CD14-positive monocyte (primary cell): ENCODE measurements at regions not wholly inside any gene's neighbourhood (a gene's known extent, or its start where the extent isn't known, plus 50 kb on each side); places are given as distances from the start of the nearest gene placed in this dataset.

Experiments
- DNase-seq, 3 donors: peaks; one replicate each; pipeline ENCODE4 v3.0.0-alpha.2; 2011 to 2022
- H2AFZ ChIP-seq: 2 replicates; pipeline ENCODE4 v1.6.0; 2012; ENCODE audit warnings: mild to moderate bottlenecking, low read depth, low read length, inconsistent platforms; ENCODE audit not compliant: insufficient read depth, poor library complexity, severe bottlenecking
- H3K27ac ChIP-seq, 2 donors: 1 replicate in 1 of 2; 2 replicates in 1 of 2; pipeline ENCODE4 v1.5.1; 2012 to 2013; ENCODE audit warnings: low read length in 2 of 2, control low read depth in 1 of 2, inconsistent platforms in 1 of 2, low read depth in 1 of 2, mild to moderate bottlenecking in 1 of 2
- H3K27me3 ChIP-seq, 2 donors: one replicate each; pipeline versions ENCODE4 v1.6.0 to v1.6.1; 2011 to 2013; ENCODE audit warnings: low read length in 2 of 2; ENCODE audit not compliant: control insufficient read depth in 2 of 2, insufficient read depth in 2 of 2
- H3K36me3 ChIP-seq, 2 donors: replicated peaks in 1 of 2; 1 replicate in 1 of 2; 2 replicates in 1 of 2; pipeline versions ENCODE4 v1.5.1 to v1.6.1; 2012 to 2013; ENCODE audit warnings: low read length in 2 of 2, control low read depth in 1 of 2, inconsistent platforms in 1 of 2, mild to moderate bottlenecking in 1 of 2; ENCODE audit not compliant: insufficient read depth in 2 of 2, control insufficient read depth in 1 of 2
- H3K4me1 ChIP-seq, 2 donors: 1 replicate in 1 of 2; 2 replicates in 1 of 2; pipeline versions ENCODE4 v1.5.1 to v1.6.1; 2012 to 2013; ENCODE audit warnings: low read length in 2 of 2, control low read depth in 1 of 2, inconsistent platforms in 1 of 2, mild to moderate bottlenecking in 1 of 2, moderate library complexity in 1 of 2; ENCODE audit not compliant: insufficient read depth in 2 of 2, control insufficient read depth in 1 of 2
- H3K4me2 ChIP-seq: replicated peaks from 2 replicates; pipeline ENCODE3; 2012; ENCODE audit warnings: low read length, moderate library complexity, mild to moderate bottlenecking; ENCODE audit not compliant: poor library complexity, severe bottlenecking; ENCODE audit errors: extremely low read depth
- H3K4me3 ChIP-seq, 3 experiments: fragments of 200-600 bp in 1 of 3; sonication (generic) in 1 of 3; replicated peaks in 1 of 3; 1 replicate in 2 of 3; 2 replicates in 1 of 3; pipeline ENCODE4 v1.5.1; 2011 to 2013; ENCODE audit warnings: low read length in 3 of 3, mild to moderate bottlenecking in 3 of 3, control low read depth in 2 of 3, low read depth in 2 of 3, inconsistent platforms in 1 of 3, moderate library complexity in 1 of 3
- H3K79me2 ChIP-seq: 2 replicates; pipeline ENCODE4 v1.6.0; 2012; ENCODE audit warnings: mild to moderate bottlenecking, control low read depth, inconsistent platforms, low read length, moderate library complexity; ENCODE audit not compliant: insufficient read depth
- H3K9ac ChIP-seq: 2 replicates; pipeline ENCODE4 v1.6.0; 2017; ENCODE audit warnings: low read length, mild to moderate bottlenecking; ENCODE audit not compliant: insufficient read depth, poor library complexity, severe bottlenecking
- H3K9me3 ChIP-seq, 2 donors: replicated peaks in 1 of 2; 1 replicate in 1 of 2; 2 replicates in 1 of 2; pipeline versions ENCODE4 v1.5.1 to v1.6.1; 2012 to 2013; ENCODE audit warnings: low read length in 2 of 2, control low read depth in 1 of 2; ENCODE audit not compliant: control insufficient read depth in 1 of 2, insufficient read depth in 1 of 2
- H4K20me1 ChIP-seq: 2 replicates; pipeline ENCODE4 v1.6.0; 2012; ENCODE audit warnings: mild to moderate bottlenecking, low read length, control low read depth, moderate library complexity; ENCODE audit not compliant: insufficient read depth
- H3K27ac Mint-ChIP-seq, 7 donors: one replicate each; pipeline ENCODE4 v1.8.0; 2020; ENCODE audit warnings: mild to moderate bottlenecking in 7 of 7, mixed read lengths in 7 of 7, moderate library complexity in 6 of 7, inconsistent platforms in 2 of 7
- H3K27me3 Mint-ChIP-seq, 3 donors: one replicate each; pipeline ENCODE4 v1.8.0; 2021 to 2022; ENCODE audit warnings: low read depth in 3 of 3, mild to moderate bottlenecking in 3 of 3, mixed read lengths in 3 of 3, moderate library complexity in 3 of 3, inconsistent platforms in 1 of 3
- H3K36me3 Mint-ChIP-seq, 2 donors: one replicate each; pipeline ENCODE4 v1.8.0; 2020; ENCODE audit warnings: mixed read lengths in 2 of 2, inconsistent platforms in 1 of 2, mild to moderate bottlenecking in 1 of 2
- H3K4me1 Mint-ChIP-seq: one replicate; pipeline ENCODE4 v1.8.0; 2020; ENCODE audit warnings: mild to moderate bottlenecking, mixed read lengths
- H3K4me3 Mint-ChIP-seq, 2 donors: one replicate each; pipeline ENCODE4 v1.8.0; 2020; ENCODE audit warnings: mild to moderate bottlenecking in 2 of 2, mixed read lengths in 2 of 2, moderate library complexity in 1 of 2
- H3K9me3 Mint-ChIP-seq, 7 donors: one replicate each; pipeline ENCODE4 v1.8.0; 2020 to 2022; ENCODE audit warnings: mixed read lengths in 7 of 7, mild to moderate bottlenecking in 6 of 7, moderate library complexity in 6 of 7, inconsistent platforms in 2 of 7
- CTCF ChIP-seq: fragments of 200-600 bp; IDR thresholded peaks from one replicate; pipeline ENCODE4 v1.8.0; 2022; ENCODE audit warnings: antibody characterized with exemption, mild to moderate bottlenecking
- WGBS: methylation state at CpG from one replicate; pipeline ENCODE4 v1.1.5; 2013; ENCODE audit warnings: missing lambda C conversion rate; ENCODE audit not compliant: insufficient coverage; 5-methylcytosine and 5-hydroxymethylcytosine counted together
- intact Hi-C, 2 donors: fragments of 100-400 bp; cut with micrococcal nuclease; formaldehyde crosslinking; loops; one replicate each; pipeline versions ENCODE4 v1.15.0 to v1.15.1; 2023

GRCh38 chr6:133645966-133646740, 242.8 kb upstream of the TCF21 start:
- WGBS = no CpG with 5 or more reads among the region's 4 CpGs
- no peak overlapping the region for H3K4me3 Mint-ChIP-seq
- Histone ChIP-seq H3K79me2 (no peaks in the 10 kb centered on the region), H2AFZ (no peak overlapping the region), H3K36me3 (no peaks in the 10 kb centered on the region), H3K27ac (no peak overlapping the region), H3K4me2 (no peak overlapping the region), H3K27me3 (no peaks in the 10 kb centered on the region), H3K4me1 (no peaks in the 10 kb centered on the region), H4K20me1 (no peaks in the 10 kb centered on the region), H3K9me3 (no peaks in the 10 kb centered on the region), H3K9ac (no peak overlapping the region), H3K4me3 (no peak overlapping the region)
- no peak for TF ChIP-seq CTCF
- no peak overlapping the region for H3K27ac Mint-ChIP-seq
- no peaks in the 10 kb centered on the region for H3K4me1 Mint-ChIP-seq
- no peaks in the 10 kb centered on the region for H3K27me3 Mint-ChIP-seq
- no peaks in the 10 kb centered on the region for H3K36me3 Mint-ChIP-seq
- H3K9me3 Mint-ChIP-seq = no peaks in the 10 kb centered on the region
- intact Hi-C loops = no loop called here
- DNase-seq = no peak

DNA sequence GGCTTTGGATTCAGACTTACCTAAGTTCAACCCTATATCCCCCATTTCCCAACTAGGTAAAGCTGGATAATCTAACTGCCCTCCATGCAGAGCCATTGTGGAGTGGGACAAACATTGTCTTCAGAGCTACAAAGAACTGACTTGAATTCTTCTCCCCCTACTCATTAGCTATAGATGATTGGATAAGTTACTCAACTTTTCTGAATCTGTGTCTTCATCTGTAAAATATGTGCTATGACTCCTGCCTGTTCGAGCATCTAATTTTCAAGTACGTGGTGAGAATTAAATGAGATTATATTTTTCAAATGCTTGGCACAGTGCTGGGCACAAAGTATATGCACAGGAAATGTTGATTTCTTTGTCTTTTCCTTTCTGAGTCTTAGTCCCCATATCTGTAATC, 240.3 kb upstream of the TCF21 start:
- intact Hi-C loops = no loop called here
- Mint-ChIP-seq H3K27me3 (no peaks in the 10 kb centered on the region), H3K27ac (no peak overlapping the region), H3K36me3 (no peaks in the 10 kb centered on the region), H3K4me1 (no peaks in the 10 kb centered on the region), H3K9me3 (no peaks in the 10 kb centered on the region), H3K4me3 (no peak overlapping the region)
- Histone ChIP-seq H3K4me2 (no peak overlapping the region), H3K79me2 (no peaks in the 10 kb centered on the region), H2AFZ (no peak overlapping the region), H3K27me3 (no peaks in the 10 kb centered on the region), H4K20me1 (no peaks in the 10 kb centered on the region), H3K4me3 (no peak overlapping the region), H3K9me3 (no peaks in the 10 kb centered on the region), H3K27ac (no peak overlapping the region), H3K9ac (no peak overlapping the region), H3K4me1 (no peaks in the 10 kb centered on the region), H3K36me3 (no peaks in the 10 kb centered on the region)
- TF ChIP-seq CTCF = no peak
- no CpG with 5 or more reads among the region's 2 CpGs for WGBS
- no peak for DNase-seq
